AG04449 (cell line): ENCODE measurements at regions not wholly inside any gene's neighbourhood (a gene's known extent, or its start where the extent isn't known, plus 50 kb on each side); places are given as distances from the start of the nearest gene placed in this dataset.

Source experiments
- CTCF ChIA-PET: fragments of 350-600 bp; formaldehyde crosslinking; extraction: SDS; loops from one replicate; lab custom pipeline; 2021; ENCODE audit warnings: antibody characterized with exemption; lab: Yijun Ruan, JAX
- POLR2A ChIA-PET: fragments of 400-600, 350-600 bp; formaldehyde crosslinking; extraction: SDS; loops from one replicate; lab custom pipeline; 2020; ENCODE audit warnings: antibody characterized with exemption, inconsistent platforms; lab: Yijun Ruan, JAX
- DNase-seq: peaks from one replicate; pipeline ENCODE4 v3.0.0-alpha.2; 2010; ENCODE audit warnings: low read depth, low spot score
- H3K4me3 ChIP-seq: 2 replicates; pipeline ENCODE4 v1.5.1; 2011; ENCODE audit warnings: low read depth, mild to moderate bottlenecking, control low read depth, low read length
- TF ChIP-seq, protein P1 (sequence below): IDR thresholded peaks from one replicate; pipeline ENCODE4 v1.5.1; 2011; ENCODE audit warnings: mild to moderate bottlenecking, moderate library complexity, low read length, control low read depth, inconsistent platforms; ENCODE audit not compliant: insufficient read depth; ENCODE audit errors: missing control alignments

- CTCF ChIA-PET, result interaction anchor here (1.0 to 1.7 kb wide), 2 partner anchors 17 to 932 kb away, joined by 3 read pairs; no protein-coding TSS in a partner anchor
- POLR2A ChIA-PET, result no interaction called here
- H3K4me3 ChIP-seq, result no peak overlapping the region
- DNase-seq, result no peak
- TF ChIP-seq, protein P1, sequence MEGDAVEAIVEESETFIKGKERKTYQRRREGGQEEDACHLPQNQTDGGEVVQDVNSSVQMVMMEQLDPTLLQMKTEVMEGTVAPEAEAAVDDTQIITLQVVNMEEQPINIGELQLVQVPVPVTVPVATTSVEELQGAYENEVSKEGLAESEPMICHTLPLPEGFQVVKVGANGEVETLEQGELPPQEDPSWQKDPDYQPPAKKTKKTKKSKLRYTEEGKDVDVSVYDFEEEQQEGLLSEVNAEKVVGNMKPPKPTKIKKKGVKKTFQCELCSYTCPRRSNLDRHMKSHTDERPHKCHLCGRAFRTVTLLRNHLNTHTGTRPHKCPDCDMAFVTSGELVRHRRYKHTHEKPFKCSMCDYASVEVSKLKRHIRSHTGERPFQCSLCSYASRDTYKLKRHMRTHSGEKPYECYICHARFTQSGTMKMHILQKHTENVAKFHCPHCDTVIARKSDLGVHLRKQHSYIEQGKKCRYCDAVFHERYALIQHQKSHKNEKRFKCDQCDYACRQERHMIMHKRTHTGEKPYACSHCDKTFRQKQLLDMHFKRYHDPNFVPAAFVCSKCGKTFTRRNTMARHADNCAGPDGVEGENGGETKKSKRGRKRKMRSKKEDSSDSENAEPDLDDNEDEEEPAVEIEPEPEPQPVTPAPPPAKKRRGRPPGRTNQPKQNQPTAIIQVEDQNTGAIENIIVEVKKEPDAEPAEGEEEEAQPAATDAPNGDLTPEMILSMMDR, result no peak
These were observed 79.6 kb upstream of the GADL1 start for GRCh38 chr3:30974071-30974470.

DNA sequence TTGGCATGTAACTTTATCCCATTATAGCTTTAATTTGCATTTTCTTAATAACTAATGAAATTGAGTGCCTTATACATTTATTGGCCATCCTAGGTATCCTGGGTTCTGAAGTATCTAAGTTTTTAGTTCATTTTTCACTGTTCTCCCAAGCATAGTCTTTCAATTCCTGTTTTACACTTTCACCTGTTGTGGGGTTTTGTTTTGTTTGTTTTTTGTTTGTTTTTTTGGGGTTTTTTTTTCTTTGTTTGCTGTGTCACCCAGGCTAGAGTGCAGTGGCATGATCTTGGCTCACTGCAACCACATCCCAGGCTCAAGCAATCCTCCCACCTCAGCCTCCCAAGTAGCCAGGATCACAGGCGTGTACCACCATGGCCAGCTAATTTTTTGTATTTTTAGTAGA, 83.1 kb upstream of the GADL1 start:
- TF ChIP-seq, protein P1, result no peak
- ChIA-PET POLR2A (no interaction called here), CTCF (no interaction called here)
- no peak overlapping the region for H3K4me3 ChIP-seq
- DNase-seq, result no peak

DNA sequence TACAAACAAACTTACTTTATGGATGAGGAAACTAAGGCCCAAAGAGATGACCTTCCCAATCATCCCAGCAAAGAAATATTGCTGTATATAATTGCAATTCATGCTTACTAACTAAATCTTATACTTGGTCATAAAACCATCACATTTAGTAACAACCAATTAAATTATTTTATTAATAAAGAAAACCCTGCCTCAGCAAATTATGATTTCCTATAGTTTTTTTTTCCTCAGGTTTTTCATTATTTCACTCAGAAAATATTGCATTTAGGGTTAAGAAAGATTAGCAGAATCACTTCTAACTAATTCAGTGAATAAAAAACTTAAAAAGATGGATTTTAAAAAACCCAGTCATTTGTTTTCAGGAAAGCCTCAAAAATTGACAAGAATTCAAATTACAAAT, 86.5 kb upstream of the GADL1 start:
- CTCF ChIA-PET, result no interaction called here
- TF ChIP-seq, protein P1, result no peak
- POLR2A ChIA-PET, result no interaction called here
- no peak for DNase-seq
- no peak overlapping the region for H3K4me3 ChIP-seq

GRCh38 chr3:30982416-30983075, 88.1 kb upstream of the GADL1 start:
- ChIA-PET POLR2A (no interaction called here), CTCF (interaction anchor here (1.1 kb wide), 1 partner anchor 16 kb away, joined by 4 read pairs; no protein-coding TSS in a partner anchor)
- no peak for DNase-seq
- H3K4me3 ChIP-seq, result no peak overlapping the region
- TF ChIP-seq, protein P1, result no peak

DNA sequence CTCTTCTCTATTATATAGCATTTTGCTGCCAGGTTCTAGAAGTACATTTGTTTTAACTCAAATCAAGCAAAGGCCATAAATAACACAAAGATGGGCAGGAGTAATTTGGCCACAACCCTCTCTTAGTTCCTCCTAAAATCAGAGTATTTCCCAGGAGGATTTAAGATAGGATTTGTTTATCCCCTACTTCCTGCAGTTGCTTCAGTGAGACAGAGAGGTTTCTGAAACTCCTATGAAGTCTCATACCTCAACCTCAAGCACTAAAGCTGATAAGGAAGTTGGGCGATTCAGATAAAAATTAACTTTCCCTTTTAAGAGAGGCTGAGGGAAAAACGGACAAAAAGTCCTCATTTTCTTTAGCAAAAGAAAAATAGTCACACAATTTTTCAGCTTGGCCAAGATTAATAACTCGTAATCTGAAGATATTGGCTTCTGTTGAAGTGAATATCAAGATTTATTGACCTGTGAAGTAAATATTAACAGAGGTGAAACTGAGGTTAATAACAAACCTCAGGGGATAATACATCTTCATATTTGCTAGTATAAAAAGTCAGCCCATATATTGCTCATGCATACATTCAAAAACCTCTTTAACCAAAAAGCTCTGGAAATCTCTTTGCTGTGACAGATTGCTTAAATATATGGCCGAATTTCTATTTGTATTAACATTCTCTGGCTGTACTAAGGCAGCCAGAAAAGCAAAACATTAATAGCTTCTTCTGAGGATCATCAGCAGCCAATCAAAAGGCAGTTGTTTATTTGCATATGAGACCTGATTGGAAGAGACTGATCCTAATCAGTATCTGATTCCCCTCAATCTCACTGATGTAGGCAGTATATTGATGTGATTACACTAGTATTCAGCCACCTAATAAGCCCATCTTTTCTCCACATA, 90.6 kb upstream of the GADL1 start:
- TF ChIP-seq, protein P1, result no peak
- ChIA-PET POLR2A (no interaction called here), CTCF (interaction anchor here (1.3 kb wide), 1 partner anchor 51 kb away, joined by 4 read pairs; no protein-coding TSS in a partner anchor)

GRCh38 chr3:30986551-30986950, 92.1 kb upstream of the GADL1 start:
- no peak overlapping the region for H3K4me3 ChIP-seq
- CTCF ChIA-PET, result no interaction called here

More for the DNA sequence above, 90.6 kb upstream of the GADL1 start:
- DNase-seq, result no peak
- H3K4me3 ChIP-seq, result no peak overlapping the region

More at GRCh38 chr3:30986551-30986950, 92.1 kb upstream of the GADL1 start:
- POLR2A ChIA-PET, result no interaction called here
- DNase-seq, result no peak
- TF ChIP-seq, protein P1, result no peak
